Activated CD8-positive, alpha-beta memory T cell treated with anti-CD3 and anti-CD28 coated beads for 36 hours (primary cell): ENCODE measurements at regions not wholly inside any gene's neighbourhood (a gene's known extent, or its start where the extent isn't known, plus 50 kb on each side); places are given as distances from the start of the nearest gene placed in this dataset.

Experiments
- CTCF ChIA-PET: fragments of 350-600 bp; sonication (Branson Sonifier 250); formaldehyde crosslinking; loops from one replicate; lab custom pipeline; 2021; ENCODE audit warnings: antibody characterized with exemption; lab: Charles Lee
- POLR2A ChIA-PET: fragments of 350-600 bp; sonication (Branson Sonifier 250); formaldehyde crosslinking; loops from one replicate; lab custom pipeline; 2021; ENCODE audit warnings: antibody characterized with exemption; lab: Charles Lee

GRCh38 chr2:118536306-118536705, 311.1 kb downstream of the EN1 start:
- CTCF ChIA-PET: no interaction called here
- POLR2A ChIA-PET: no interaction called here

- CTCF ChIA-PET: no interaction called here
- POLR2A ChIA-PET: no interaction called here
These were observed 311.6 kb downstream of the EN1 start for GRCh38 chr2:118535818-118536212.

GRCh38 chr2:118535171-118535817, 312.2 kb downstream of the EN1 start:
- POLR2A ChIA-PET: no interaction called here
- CTCF ChIA-PET: no interaction called here

GRCh38 chr2:118530976-118531375, 316.5 kb downstream of the EN1 start:
- ChIA-PET CTCF (no interaction called here), POLR2A (no interaction called here)

GRCh38 chr2:118529908-118530599, 317.4 kb downstream of the EN1 start:
- CTCF ChIA-PET: no interaction called here

GRCh38 chr2:118527571-118527970, 319.9 kb downstream of the EN1 start:
- ChIA-PET POLR2A (no interaction called here), CTCF (no interaction called here)

More at GRCh38 chr2:118529908-118530599, 317.4 kb downstream of the EN1 start:
- POLR2A ChIA-PET: no interaction called here

- ChIA-PET CTCF (no interaction called here), POLR2A (no interaction called here)
These were observed 322.1 kb downstream of the EN1 start for GRCh38 chr2:118525346-118525745.

GRCh38 chr2:118524911-118525310, 322.5 kb downstream of the EN1 start:
- ChIA-PET POLR2A (no interaction called here), CTCF (no interaction called here)

GRCh38 chr2:118523761-118524160, 323.7 kb downstream of the EN1 start:
- POLR2A ChIA-PET: no interaction called here

GRCh38 chr2:118521960-118522359, 325.5 kb downstream of the EN1 start:
- ChIA-PET CTCF (no interaction called here), POLR2A (no interaction called here)

More at GRCh38 chr2:118523761-118524160, 323.7 kb downstream of the EN1 start:
- CTCF ChIA-PET: no interaction called here

GRCh38 chr2:118521272-118521671, 326.2 kb downstream of the EN1 start:
- ChIA-PET POLR2A (no interaction called here), CTCF (no interaction called here)

GRCh38 chr2:118520246-118520645, 327.2 kb downstream of the EN1 start:
- ChIA-PET POLR2A (no interaction called here), CTCF (no interaction called here)

GRCh38 chr2:118519511-118519910, 327.9 kb downstream of the EN1 start:
- ChIA-PET CTCF (no interaction called here), POLR2A (interaction anchor here (0.6 kb wide), 1 partner anchor 820 kb away, joined by 4 read pairs; no protein-coding TSS in a partner anchor)

GRCh38 chr2:118510807-118511206, 336.6 kb downstream of the EN1 start:
- ChIA-PET CTCF (no interaction called here), POLR2A (no interaction called here)

- ChIA-PET CTCF (no interaction called here), POLR2A (no interaction called here)
These were observed 338.0 kb downstream of the EN1 start for GRCh38 chr2:118509319-118510004.

GRCh38 chr2:118508282-118508681, 339.2 kb downstream of the EN1 start:
- CTCF ChIA-PET: no interaction called here
- POLR2A ChIA-PET: no interaction called here

- ChIA-PET CTCF (no interaction called here), POLR2A (no interaction called here)
These were observed 342.0 kb downstream of the EN1 start for GRCh38 chr2:118505436-118505835.

GRCh38 chr2:118502106-118502505, 345.3 kb downstream of the EN1 start:
- POLR2A ChIA-PET: no interaction called here
- CTCF ChIA-PET: no interaction called here

- ChIA-PET POLR2A (no interaction called here), CTCF (no interaction called here)
These were observed 348.5 kb downstream of the EN1 start for GRCh38 chr2:118498943-118499342.

- CTCF ChIA-PET: no interaction called here
- POLR2A ChIA-PET: interaction anchor here (0.5 kb wide), 1 partner anchor 71 kb away, joined by 3 read pairs; no protein-coding TSS in a partner anchor
These were observed 350.4 kb downstream of the EN1 start for GRCh38 chr2:118496870-118497611.
